ENCODE measurements at regions not wholly inside any gene's neighbourhood (a gene's known extent, or its start where the extent isn't known, plus 50 kb on each side); places are given as distances from the start of the nearest gene placed in this dataset.

GRCh38 chr1:80918380-80918779 is 882.4 kb upstream of the ADGRL2 start:
- TF ChIP-seq CTCF (IDR thresholded peaks at IDR 0.05) (no peak), ZFX (IDR thresholded peaks at IDR 0.05; ENCODE audit: borderline replicate concordance) (no peak)
